ENCODE measurements at regions not wholly inside any gene's neighbourhood (a gene's known extent, or its start where the extent isn't known, plus 50 kb on each side); places are given as distances from the start of the nearest gene placed in this dataset.

DNA sequence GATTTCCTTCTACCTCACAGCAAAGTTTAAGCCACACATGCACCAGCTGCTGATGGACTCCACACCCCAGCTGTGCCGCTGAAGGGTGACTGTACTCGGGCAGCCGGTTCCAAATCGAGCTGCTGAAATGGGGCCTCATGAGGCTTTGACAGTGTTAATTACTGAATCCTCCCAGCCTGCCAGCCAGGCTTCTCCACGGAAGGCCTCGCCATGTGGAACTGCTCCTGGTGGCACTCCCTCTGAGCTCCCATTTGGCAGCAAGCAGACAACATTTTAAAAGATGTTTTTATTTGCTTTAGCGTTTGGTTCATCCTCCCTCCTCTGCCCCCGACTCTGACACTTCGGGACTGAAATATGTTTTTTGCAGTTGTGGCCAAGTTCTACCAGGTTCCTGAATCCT is 479.4 kb upstream of the MPDZ start:
- TF ChIP-seq, protein P1, sequence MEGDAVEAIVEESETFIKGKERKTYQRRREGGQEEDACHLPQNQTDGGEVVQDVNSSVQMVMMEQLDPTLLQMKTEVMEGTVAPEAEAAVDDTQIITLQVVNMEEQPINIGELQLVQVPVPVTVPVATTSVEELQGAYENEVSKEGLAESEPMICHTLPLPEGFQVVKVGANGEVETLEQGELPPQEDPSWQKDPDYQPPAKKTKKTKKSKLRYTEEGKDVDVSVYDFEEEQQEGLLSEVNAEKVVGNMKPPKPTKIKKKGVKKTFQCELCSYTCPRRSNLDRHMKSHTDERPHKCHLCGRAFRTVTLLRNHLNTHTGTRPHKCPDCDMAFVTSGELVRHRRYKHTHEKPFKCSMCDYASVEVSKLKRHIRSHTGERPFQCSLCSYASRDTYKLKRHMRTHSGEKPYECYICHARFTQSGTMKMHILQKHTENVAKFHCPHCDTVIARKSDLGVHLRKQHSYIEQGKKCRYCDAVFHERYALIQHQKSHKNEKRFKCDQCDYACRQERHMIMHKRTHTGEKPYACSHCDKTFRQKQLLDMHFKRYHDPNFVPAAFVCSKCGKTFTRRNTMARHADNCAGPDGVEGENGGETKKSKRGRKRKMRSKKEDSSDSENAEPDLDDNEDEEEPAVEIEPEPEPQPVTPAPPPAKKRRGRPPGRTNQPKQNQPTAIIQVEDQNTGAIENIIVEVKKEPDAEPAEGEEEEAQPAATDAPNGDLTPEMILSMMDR (IDR thresholded peaks at IDR 0.05; ENCODE audit: low read depth, low read length) = no peak
- TF ChIP-seq EZH2phosphoT487 (IDR thresholded peaks at IDR 0.05; ENCODE audit: low read depth) = no peak

Data from OCI-LY3 (cell line).